ENCODE measurements at regions not wholly inside any gene's neighbourhood (a gene's known extent, or its start where the extent isn't known, plus 50 kb on each side); places are given as distances from the start of the nearest gene placed in this dataset.

DNA sequence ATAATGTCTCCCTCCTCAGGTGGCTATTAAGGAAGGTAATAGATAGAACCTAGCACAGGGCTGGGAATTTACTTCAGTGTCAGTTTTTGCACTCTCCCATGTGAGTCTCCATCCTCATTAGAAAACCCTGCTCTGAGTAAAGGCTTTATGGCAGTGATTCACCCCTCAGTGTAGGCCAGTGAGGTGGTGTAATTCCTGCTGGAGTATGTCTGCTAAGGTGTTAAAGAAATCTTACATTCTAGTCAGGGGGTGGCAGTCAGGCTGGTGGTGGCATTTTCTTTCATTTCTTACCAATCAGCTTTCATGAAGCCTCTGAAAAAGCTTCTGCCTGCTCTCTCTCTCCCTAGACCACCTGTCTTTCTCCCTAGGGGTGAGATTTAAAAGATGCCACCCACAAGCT lies 138.8 kb upstream of the CCL2 start:
- DNase-seq: no peak
- H4K20me1 ChIP-seq (ENCODE audit: insufficient read depth, low read length): no peaks in the 10 kb centered on the region
- no peaks in the 10 kb centered on the region for H3K27me3 ChIP-seq (replicated peaks; ENCODE audit: insufficient read depth, low read length)
- H3K36me3 ChIP-seq (replicated peaks; ENCODE audit: insufficient read depth, low read length): no peaks in the 10 kb centered on the region
- H2AFZ ChIP-seq (ENCODE audit: low read length): no peak overlapping the region
- no peaks in the 10 kb centered on the region for H3K4me1 ChIP-seq (ENCODE audit: low read length)
- H3F3A ChIP-seq (ENCODE audit: insufficient read depth, low read length): no peaks in the 10 kb centered on the region
- H3K9me3 ChIP-seq (replicated peaks; ENCODE audit: insufficient read depth, low read length): no peaks in the 10 kb centered on the region
- no peaks in the 10 kb centered on the region for H3K79me2 ChIP-seq (ENCODE audit: low read length)
- no peaks in the 10 kb centered on the region for H3K9me2 ChIP-seq (replicated peaks; ENCODE audit: insufficient read depth, low read length)
- H3K4me3 ChIP-seq (ENCODE audit: low read length): no peak overlapping the region
- TF ChIP-seq EZH2 (optimal IDR thresholded peaks at IDR 0.05; ENCODE audit: low read depth, low read length): no peak
- TF ChIP-seq, protein P1, sequence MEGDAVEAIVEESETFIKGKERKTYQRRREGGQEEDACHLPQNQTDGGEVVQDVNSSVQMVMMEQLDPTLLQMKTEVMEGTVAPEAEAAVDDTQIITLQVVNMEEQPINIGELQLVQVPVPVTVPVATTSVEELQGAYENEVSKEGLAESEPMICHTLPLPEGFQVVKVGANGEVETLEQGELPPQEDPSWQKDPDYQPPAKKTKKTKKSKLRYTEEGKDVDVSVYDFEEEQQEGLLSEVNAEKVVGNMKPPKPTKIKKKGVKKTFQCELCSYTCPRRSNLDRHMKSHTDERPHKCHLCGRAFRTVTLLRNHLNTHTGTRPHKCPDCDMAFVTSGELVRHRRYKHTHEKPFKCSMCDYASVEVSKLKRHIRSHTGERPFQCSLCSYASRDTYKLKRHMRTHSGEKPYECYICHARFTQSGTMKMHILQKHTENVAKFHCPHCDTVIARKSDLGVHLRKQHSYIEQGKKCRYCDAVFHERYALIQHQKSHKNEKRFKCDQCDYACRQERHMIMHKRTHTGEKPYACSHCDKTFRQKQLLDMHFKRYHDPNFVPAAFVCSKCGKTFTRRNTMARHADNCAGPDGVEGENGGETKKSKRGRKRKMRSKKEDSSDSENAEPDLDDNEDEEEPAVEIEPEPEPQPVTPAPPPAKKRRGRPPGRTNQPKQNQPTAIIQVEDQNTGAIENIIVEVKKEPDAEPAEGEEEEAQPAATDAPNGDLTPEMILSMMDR (IDR thresholded peaks at IDR 0.05; ENCODE audit: low read length): no peak
- no peak for TF ChIP-seq EZH2phosphoT487 (IDR thresholded peaks at IDR 0.05; ENCODE audit: low read length)
- no peak overlapping the region for H3K27ac ChIP-seq (ENCODE audit: low read length)
- H3K9ac ChIP-seq (ENCODE audit: low read length): no peak overlapping the region
- no peak overlapping the region for H3K4me2 ChIP-seq (ENCODE audit: low read depth, low read length)

DNA sequence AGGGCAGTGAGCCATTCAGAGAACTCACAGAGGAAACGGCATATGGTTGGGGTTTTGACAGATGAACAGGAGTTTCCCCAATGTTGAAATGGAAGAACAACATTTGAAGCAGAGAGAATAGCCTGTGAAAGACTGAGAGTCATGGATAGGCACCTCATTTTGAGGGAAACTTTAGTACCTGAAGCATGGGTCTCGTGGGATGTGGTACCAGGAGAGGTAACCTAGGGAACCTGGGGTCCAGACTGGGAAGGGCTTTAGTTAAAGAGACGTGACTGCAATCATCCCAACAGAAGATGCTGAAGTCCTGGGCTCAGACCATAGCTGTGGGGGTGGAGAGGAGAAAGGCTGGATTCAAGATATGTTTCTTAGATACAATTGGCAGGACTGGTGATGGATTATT lies 137.8 kb upstream of the CCL2 start:
- H3K36me3 ChIP-seq (replicated peaks; ENCODE audit: insufficient read depth, low read length): no peaks in the 10 kb centered on the region
- no peak overlapping the region for H2AFZ ChIP-seq (ENCODE audit: low read length)
- no peaks in the 10 kb centered on the region for H4K20me1 ChIP-seq (ENCODE audit: insufficient read depth, low read length)
- no peaks in the 10 kb centered on the region for H3K4me1 ChIP-seq (ENCODE audit: low read length)
- no peaks in the 10 kb centered on the region for H3K27me3 ChIP-seq (replicated peaks; ENCODE audit: insufficient read depth, low read length)
- H3K9ac ChIP-seq (ENCODE audit: low read length): no peak overlapping the region
- H3F3A ChIP-seq (ENCODE audit: insufficient read depth, low read length): no peaks in the 10 kb centered on the region
- no peak overlapping the region for H3K4me2 ChIP-seq (ENCODE audit: low read depth, low read length)
- no peak overlapping the region for H3K4me3 ChIP-seq (ENCODE audit: low read length)
- TF ChIP-seq, protein P1 (IDR thresholded peaks at IDR 0.05; ENCODE audit: low read length): no peak
- TF ChIP-seq EZH2 (optimal IDR thresholded peaks at IDR 0.05; ENCODE audit: low read depth, low read length) (no peak), EZH2phosphoT487 (IDR thresholded peaks at IDR 0.05; ENCODE audit: low read length) (no peak)
- H3K27ac ChIP-seq (ENCODE audit: low read length): no peak overlapping the region
- no peaks in the 10 kb centered on the region for H3K9me3 ChIP-seq (replicated peaks; ENCODE audit: insufficient read depth, low read length)
- no peak for DNase-seq
- no peaks in the 10 kb centered on the region for H3K9me2 ChIP-seq (replicated peaks; ENCODE audit: insufficient read depth, low read length)
- no peaks in the 10 kb centered on the region for H3K79me2 ChIP-seq (ENCODE audit: low read length)

DNA sequence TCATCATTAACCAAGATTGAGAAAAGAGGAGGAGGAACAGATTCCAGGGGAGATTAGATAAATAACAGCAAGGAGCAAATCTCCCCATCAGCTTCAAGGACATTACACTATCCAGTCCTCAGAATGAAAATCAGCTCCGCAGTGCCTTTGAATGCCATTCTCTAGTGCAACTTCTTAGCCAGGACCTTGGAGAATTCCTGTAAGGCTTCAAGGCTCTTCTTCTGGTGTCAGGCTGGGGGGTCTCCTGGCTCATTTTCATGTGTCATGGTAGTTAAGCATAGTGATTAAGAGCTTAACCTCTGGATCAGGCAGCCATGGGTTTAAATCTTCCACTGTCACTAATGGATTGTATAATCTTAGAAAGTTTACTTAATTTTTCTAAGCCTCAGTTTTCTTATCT lies 137.3 kb upstream of the CCL2 start:
- no peaks in the 10 kb centered on the region for H3F3A ChIP-seq (ENCODE audit: insufficient read depth, low read length)
- H3K4me3 ChIP-seq (ENCODE audit: low read length): no peak overlapping the region
- H3K27ac ChIP-seq (ENCODE audit: low read length): no peak overlapping the region
- no peaks in the 10 kb centered on the region for H3K36me3 ChIP-seq (replicated peaks; ENCODE audit: insufficient read depth, low read length)
- no peaks in the 10 kb centered on the region for H3K27me3 ChIP-seq (replicated peaks; ENCODE audit: insufficient read depth, low read length)
- no peaks in the 10 kb centered on the region for H3K9me2 ChIP-seq (replicated peaks; ENCODE audit: insufficient read depth, low read length)
- TF ChIP-seq, protein P1 (IDR thresholded peaks at IDR 0.05; ENCODE audit: low read length): no peak
- TF ChIP-seq EZH2phosphoT487 (IDR thresholded peaks at IDR 0.05; ENCODE audit: low read length): no peak
- no peak for TF ChIP-seq EZH2 (optimal IDR thresholded peaks at IDR 0.05; ENCODE audit: low read depth, low read length)
- H2AFZ ChIP-seq (ENCODE audit: low read length): no peak overlapping the region
- H3K4me1 ChIP-seq (ENCODE audit: low read length): no peaks in the 10 kb centered on the region
- H3K79me2 ChIP-seq (ENCODE audit: low read length): no peaks in the 10 kb centered on the region
- H3K9me3 ChIP-seq (replicated peaks; ENCODE audit: insufficient read depth, low read length): no peaks in the 10 kb centered on the region
- DNase-seq: no peak
- H4K20me1 ChIP-seq (ENCODE audit: insufficient read depth, low read length): no peaks in the 10 kb centered on the region
- H3K9ac ChIP-seq (ENCODE audit: low read length): no peak overlapping the region
- H3K4me2 ChIP-seq (ENCODE audit: low read depth, low read length): no peak overlapping the region

Measured in MM.1S (cell line).